GM21526 (cell line): ENCODE measurements at regions not wholly inside any gene's neighbourhood (a gene's known extent, or its start where the extent isn't known, plus 50 kb on each side); places are given as distances from the start of the nearest gene placed in this dataset.

Experiments used
- ATAC-seq: cut with Tn5 transposase; IDR thresholded peaks from one replicate; pipeline ENCODE4 v1.9.1; 2021; ENCODE audit warnings: moderate library complexity; ENCODE audit not compliant: unreplicated experiment, low FRiP score

DNA sequence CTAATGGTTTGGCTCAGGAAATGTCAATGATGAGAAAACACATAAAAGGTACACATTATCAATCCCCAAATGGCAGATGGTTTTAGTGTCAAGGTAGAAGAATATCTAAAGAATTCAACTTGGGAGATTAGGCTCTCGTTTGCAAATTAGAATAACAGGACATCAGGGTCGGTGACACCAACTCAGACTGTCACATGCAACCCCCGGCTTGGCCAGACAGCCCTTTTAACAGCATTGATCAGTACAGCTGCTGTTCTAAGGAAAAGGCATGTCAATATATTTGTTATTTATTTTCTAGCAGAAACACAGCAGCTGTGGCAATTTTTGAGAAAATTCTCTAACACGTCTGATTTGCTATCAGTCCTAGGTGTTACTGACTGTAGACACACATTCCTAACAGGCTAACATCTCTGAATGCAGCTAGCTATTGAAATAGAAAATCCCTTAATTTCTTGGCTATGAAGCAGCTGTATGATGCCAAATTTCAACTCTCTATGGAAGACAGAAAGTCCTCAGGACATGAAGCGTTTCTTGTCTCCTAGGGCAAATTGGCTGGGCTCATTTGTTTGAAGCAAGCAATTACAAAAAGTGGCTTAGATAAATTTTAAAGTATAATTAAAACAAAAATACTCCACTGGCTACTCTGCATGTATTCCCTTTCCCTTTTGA lies 269.0 kb upstream of the CXXC4 start:
- ATAC-seq, result no peak

DNA sequence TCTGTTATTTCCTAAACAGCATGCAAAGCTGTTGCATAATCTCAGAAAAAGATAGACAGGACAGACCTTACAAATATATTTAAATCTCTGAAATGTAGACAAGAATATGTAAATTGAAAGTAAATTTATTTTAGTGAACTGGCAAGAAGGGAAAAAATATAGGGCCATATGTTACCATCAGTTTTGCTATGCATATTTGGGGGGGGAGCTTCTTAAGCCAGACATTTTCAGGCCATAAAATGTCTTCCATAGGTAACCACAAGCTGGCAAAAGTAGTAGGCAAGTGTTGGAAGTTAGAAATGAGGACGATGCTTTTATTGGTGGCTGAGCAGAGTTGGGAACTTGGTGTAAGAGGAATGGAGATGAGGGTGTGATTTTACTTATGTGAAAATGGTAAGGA lies 272.0 kb upstream of the CXXC4 start:
- ATAC-seq, result no peak

GRCh38 chr4:104772849-104773248 lies 278.2 kb upstream of the CXXC4 start:
- peak; percentile 64 for ATAC-seq

DNA sequence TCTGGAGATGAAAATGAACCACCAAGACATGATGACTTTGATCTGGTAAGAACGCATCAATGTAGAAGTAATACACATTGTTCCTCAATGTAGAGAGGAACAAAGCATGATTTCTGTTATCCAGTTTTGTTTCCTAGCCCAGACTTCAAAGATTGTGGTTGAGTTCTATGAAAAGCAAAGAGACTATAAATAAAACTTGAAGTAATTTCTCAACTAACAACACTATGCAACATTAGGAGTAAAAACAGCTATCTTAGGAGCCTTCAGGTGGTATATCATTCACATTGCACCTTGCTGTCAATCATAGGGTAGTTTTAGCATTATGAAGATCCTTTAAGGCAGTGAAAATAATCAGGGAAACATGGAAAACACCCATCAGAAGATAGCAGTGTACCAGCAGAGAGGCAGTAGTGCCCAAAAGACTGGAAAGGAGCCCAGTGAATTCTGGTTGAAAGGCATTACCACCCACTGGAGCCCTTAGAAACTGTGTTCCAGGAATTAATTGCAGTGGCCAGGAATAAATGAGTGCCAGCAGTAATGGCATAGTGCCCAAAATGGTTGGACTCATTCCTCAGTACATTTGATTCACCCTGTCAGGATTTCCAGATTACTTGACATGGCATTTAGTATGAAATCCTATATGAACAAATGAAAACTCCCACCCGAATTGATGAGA lies 300.7 kb upstream of the CXXC4 start:
- peak; percentile 92 for ATAC-seq

DNA sequence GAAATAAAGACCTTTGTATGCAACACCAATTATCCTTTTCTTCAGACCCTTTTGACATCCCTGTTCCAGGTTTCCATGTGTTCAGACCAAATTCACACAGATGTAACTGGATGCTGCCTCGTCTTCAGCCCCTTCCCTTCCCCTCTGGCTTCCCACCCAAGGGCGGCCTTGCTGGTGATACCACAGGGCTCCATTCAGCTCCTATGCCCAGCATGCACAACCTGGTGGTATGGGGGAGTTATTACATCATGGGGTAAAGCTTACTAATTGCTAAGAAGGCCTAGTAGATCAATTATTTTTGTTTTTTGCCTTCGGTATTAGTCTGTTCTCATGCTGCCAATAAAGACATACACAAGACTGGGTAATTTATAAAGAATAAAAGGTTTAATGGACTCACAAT lies 317.0 kb upstream of the CXXC4 start:
- ATAC-seq, result no peak

GRCh38 chr4:104815665-104816064 lies 321.0 kb upstream of the CXXC4 start:
- ATAC-seq, result peak; percentile 83

GRCh38 chr4:104818579-104818978 lies 323.9 kb upstream of the CXXC4 start:
- ATAC-seq, result peak; percentile 75

DNA sequence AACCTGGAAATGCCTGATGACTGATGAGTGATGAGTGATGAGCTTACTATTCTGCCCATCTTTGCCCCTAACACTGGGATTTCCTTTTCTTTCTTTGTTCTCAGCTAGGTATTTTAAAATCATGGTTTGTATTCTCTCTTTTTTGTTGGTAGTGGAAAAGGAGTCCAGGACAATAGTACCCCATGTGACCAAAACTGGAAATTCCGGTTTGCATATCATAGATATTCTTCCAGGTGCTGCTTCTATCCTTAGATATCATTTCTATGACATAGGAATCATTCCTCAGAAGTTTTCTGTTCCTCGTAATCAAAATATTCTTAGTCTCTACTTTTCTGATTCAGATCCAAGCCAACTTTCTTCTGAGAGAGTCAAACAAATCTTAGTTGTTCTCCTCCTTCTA lies 320.5 kb upstream of the TET2 start:
- ATAC-seq, result no peak

GRCh38 chr4:104829761-104830160 lies 316.9 kb upstream of the TET2 start:
- ATAC-seq, result no peak

DNA sequence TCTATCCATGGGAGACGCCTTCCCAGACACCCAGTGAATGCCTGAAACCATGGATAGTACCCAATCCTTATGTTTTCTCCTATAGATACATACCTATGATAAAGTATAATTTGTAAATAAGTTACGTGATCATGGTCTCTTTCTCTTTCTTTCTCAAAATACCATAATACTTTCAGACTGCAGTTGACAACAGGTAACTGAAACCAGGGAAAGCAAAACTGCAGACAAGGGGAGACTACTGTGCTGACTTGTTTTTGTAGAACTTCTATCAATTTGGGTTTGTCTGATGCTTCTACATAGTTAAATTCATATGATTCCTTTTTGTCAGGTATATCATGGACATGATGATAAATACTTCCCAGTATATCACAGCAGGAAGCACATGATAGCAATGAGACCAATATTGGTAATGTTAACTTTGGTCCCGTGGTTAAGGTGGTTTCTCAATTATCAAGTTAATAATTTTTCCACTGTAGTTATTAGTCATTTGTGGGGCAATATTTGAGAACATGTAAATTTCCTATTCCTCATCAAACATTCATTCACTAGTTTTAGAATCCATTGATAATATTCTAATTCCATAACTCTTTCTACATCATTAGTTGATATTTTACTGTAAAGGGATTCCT lies 298.0 kb upstream of the TET2 start:
- no peak for ATAC-seq

- no peak for ATAC-seq
These were observed 287.0 kb upstream of the TET2 start for GRCh38 chr4:104859601-104860237.

DNA sequence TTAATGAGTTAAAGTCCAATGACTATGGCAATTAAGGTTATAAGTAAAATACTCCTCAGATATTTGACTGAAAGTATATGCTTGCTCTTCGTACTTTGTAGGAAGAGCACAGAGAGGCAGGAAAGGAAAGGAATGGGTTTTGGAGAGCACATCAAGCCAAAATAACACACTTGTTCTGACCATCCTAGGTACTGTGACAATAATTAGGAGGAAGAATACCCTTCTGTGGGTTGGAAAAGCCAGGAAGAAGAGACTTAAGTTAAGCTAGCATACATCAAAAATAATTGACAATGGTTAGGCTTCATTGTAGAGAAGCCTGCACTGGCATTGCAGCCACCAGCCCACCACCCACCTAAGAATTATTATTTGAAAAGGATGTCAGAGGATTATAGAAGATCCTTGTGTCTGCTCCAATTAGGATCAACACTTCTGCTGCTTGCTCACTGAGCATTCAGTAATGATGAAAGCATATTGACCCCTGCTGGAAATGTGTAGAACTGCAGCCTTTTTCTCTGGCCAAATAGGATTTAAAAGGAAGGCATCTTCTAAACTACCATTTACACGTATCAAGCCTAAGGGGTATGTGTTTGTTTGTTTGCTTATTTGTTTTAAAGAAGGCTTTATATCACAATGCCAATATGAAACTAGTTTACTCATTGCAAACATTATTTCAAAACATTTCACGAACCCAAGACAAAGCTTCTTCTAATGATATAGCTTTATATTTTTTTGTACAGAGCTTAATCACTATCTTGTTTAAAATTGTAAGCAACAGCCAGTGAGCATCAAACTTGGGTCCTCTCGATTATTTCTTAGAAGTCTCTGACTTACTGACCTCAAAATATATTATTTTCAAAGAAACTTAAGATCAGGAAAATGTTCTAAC lies 286.2 kb upstream of the TET2 start:
- peak; percentile 94 for ATAC-seq

GRCh38 chr4:104866809-104867208 lies 279.9 kb upstream of the TET2 start:
- ATAC-seq, result no peak

DNA sequence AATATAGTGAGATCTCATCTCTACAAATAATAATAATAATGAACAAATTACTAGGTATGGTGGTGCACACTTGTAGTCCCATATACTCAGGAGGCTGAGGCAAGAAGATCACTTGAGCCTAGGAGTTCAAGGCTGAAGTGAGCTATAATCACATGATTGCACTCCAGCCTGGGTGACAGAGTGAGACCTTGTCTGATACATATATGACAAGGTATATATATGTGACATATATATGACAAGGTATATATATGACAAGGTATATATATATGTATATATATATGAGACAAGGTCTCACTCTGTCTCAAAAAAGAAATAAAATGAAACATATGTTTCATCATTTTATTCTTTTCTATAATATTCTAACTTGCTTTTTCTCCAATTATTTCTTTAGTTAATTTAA lies 278.1 kb upstream of the TET2 start:
- peak; percentile 41 for ATAC-seq

GRCh38 chr4:104868958-104869357 lies 277.7 kb upstream of the TET2 start:
- ATAC-seq, result peak; percentile 97

DNA sequence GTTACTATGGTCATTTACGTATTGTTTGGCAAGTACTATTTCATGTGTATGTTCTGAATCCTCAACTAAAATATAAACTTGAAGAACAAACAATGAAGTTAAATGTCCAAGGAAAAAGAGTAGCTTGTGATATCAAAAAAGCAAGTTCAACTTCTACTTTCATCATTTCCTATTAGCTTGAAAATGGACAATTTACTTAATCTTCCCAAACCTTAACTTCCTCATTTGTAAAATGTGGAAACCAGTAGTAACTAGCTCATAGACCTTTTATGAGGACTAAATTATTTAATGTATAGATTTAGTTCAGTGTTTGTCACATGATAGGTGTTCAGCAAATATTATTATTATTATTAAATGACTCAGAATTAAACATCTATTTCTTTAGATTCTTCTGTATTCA lies 276.8 kb upstream of the TET2 start:
- ATAC-seq, result no peak

GRCh38 chr4:104870495-104871233 lies 276.0 kb upstream of the TET2 start:
- ATAC-seq, result peak; percentile 37

GRCh38 chr4:104878936-104879335 lies 267.7 kb upstream of the TET2 start:
- no peak for ATAC-seq

- ATAC-seq, result peak; percentile 48
These were observed 267.3 kb upstream of the TET2 start for GRCh38 chr4:104879367-104879766.

DNA sequence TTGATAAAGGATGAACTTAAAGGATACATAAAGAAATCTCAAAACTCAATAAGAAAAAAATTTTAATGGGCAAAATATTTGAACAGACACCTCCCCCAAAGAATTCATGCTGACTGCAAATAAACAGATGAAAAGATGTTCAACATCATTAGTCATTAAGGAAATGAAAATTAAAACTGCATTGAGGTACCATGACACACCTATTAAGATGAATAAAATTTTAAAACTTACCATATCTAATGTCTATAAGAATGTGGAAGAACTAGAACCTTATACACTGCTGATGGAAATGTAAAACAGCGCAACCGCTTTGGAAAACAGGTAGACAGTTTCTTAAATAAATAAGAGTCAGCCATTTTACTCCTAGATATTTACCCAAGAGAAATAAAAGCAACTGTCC lies 266.8 kb upstream of the TET2 start:
- ATAC-seq, result no peak
